ENCODE measurements at regions not wholly inside any gene's neighbourhood (a gene's known extent, or its start where the extent isn't known, plus 50 kb on each side); places are given as distances from the start of the nearest gene placed in this dataset.
A peak's percentile ranks its signal among the peaks of the same experiment; 100 is the strongest.

DNA sequence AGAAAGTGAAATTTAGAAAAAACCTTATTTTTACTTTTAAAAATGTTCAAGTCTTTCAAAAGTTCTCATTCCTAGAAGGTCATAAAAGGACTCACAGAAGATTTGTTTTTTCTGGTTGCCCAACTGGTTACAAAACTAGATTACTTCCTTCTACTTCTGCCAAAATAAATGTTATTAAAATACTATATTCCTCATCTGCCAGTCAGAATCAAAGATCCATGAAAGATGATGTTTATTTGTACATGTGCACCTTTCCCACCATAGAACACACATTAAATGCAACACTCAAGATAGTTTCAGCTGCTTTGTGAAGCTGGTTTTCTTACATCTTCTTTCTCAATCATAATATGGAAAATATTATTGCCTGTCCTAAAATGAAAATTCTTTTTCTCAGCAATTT is 465.4 kb downstream of the ETV1 start:
- Mint-ChIP-seq H3K4me1 (no peaks in the 10 kb centered on the region), H3K36me3 (no peaks in the 10 kb centered on the region), H3K4me3 (no peak overlapping the region), H3K27me3 (no peaks in the 10 kb centered on the region), H3K9me3 (peaks cover 0 to 4% (median 0%) of the 10 kb centered on the region in 7 donors), H3K27ac (no peak overlapping the region)
- no peak for ATAC-seq (ENCODE audit: low read depth in 2 of 2)
- DNase-seq = no peak

DNA sequence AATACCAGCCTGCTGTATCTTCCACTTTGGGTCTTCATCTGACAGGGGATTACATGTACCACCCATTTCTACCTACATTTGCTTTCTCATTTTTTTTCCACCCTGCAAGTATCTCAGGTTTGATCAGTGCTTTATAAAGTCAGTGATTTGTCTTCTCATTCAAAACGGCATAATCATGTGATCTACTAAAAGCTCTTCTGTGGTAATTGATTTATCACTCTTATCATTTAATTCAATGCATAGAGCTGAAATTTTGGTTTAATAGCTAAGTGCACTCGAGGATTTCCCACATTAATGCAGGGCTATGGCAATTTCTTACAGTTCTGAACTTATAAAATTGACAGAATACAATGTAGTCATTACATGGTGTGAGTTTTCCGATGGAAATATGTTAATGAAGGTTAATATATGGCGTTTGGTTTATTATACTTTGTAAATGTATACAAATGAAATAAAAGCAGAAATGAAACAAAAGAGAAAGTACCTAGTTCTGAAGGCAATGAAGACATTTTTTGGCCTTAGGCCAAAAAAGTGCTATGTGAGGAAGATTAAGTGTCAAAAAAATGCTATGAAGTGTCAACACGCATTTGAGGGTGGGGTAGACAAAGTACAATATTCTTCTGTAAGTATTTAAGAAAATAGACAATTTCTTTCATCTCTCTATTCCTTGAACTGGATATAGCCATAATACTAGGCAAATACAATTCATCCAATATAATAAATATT is 457.3 kb downstream of the ETV1 start:
- ATAC-seq (ENCODE audit: low read depth in 2 of 2) = no peak
- no peak for DNase-seq
- Mint-ChIP-seq H3K36me3 (no peaks in the 10 kb centered on the region), H3K27ac (no peak overlapping the region), H3K27me3 (no peaks in the 10 kb centered on the region), H3K4me3 (no peak overlapping the region), H3K4me1 (no peaks in the 10 kb centered on the region), H3K9me3 (no peaks in the 10 kb centered on the region)

DNA sequence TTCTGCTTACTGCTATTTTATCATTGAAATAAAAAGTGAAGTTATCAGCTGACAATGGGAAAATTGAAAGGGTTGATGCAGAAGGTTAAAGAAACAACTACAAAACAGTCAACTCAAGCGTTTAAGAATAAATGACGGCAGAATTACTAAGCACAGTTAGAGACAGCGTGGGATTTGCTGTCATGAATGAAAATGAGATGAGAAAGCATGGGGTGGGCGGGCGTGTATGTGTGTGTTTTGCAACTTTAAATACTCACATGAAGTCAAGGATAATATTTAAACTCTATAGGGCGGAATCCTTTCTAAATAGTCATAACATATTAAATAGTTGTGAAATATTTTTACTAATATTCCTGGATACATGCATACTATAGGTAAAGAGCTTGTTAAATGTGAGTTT is 450.8 kb downstream of the ETV1 start:
- Mint-ChIP-seq H3K36me3 (no peaks in the 10 kb centered on the region), H3K9me3 (no peaks in the 10 kb centered on the region), H3K27ac (no peak overlapping the region), H3K4me1 (no peaks in the 10 kb centered on the region), H3K27me3 (no peaks in the 10 kb centered on the region), H3K4me3 (no peak overlapping the region)
- DNase-seq (no peak), ATAC-seq (ENCODE audit: low read depth in 2 of 2) (no peak)

DNA sequence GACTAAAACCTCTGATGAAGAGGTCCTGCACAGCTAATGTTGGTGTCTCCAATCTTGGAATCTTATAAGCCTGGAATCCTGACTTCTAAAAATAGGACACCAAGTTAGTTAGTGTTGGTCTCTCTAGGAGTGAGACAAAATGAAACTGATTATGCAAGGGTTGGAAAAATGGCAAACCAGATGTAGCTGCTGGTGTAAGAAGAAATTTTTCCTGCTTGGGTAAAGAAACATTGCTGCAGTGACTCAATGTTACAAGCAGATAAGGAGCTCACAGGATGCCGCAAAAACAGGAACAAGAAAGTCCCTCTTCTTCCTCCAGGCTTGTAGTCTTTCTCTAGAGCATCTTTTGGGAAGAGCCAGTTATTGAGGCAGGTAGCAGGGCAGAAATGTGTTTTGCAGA is 449.0 kb downstream of the ETV1 start:
- no peak for DNase-seq
- H3K27me3 Mint-ChIP-seq = no peaks in the 10 kb centered on the region
- no peak overlapping the region for H3K27ac Mint-ChIP-seq
- no peak overlapping the region for H3K4me3 Mint-ChIP-seq
- H3K36me3 Mint-ChIP-seq = no peaks in the 10 kb centered on the region
- ATAC-seq (ENCODE audit: low read depth in 2 of 2) = no peak
- H3K4me1 Mint-ChIP-seq = no peaks in the 10 kb centered on the region
- H3K9me3 Mint-ChIP-seq = no peaks in the 10 kb centered on the region

DNA sequence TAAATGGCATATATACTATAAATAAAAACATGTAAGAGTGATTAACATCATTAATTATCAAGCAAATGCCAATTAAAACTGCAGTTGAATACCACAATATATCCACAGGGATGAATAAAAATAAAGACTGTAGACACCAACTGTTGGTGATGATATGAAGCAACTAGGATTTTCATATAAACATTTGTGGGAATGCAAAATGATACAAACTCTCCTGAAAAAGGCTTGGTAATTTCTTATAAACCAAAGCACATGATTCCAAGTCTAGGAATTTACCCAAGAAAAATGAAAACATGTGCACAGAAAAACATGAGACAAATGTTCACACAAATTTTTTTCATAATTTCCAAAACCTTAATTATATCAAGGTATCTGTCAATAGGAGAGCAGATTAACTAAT is 448.1 kb downstream of the ETV1 start:
- Mint-ChIP-seq H3K9me3 (no peaks in the 10 kb centered on the region), H3K27ac (no peak overlapping the region), H3K4me3 (no peak overlapping the region), H3K36me3 (no peaks in the 10 kb centered on the region), H3K27me3 (no peaks in the 10 kb centered on the region), H3K4me1 (no peaks in the 10 kb centered on the region)
- DNase-seq (no peak), ATAC-seq (ENCODE audit: low read depth in 2 of 2) (no peak)

DNA sequence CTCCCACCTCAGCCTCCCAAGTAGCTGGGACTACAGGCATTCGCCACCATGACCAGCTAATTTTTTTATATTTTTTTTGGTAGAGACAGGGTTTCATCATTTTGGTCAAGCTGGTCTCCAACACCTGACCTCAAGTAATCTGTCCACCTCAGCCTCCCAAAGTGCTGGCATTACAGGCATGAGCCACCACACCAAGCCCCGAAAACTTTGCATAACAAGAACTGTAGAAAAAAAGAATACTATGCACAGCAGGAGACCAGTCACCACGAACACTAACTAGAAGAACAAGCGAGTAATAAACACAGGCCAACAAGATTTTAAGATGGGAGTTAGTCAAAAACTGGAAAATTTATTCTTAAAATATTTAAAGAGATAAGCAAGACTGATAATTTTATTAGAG is 447.0 kb downstream of the ETV1 start:
- ATAC-seq (ENCODE audit: low read depth in 2 of 2) = no peak
- Mint-ChIP-seq H3K4me3 (no peak overlapping the region), H3K9me3 (peaks cover 0 to 2% (median 0%) of the 10 kb centered on the region in 7 donors), H3K36me3 (no peaks in the 10 kb centered on the region), H3K4me1 (no peaks in the 10 kb centered on the region), H3K27me3 (no peaks in the 10 kb centered on the region), H3K27ac (peak overlapping the region in 1 of 6 donors; percentile 16)
- no peak for DNase-seq

DNA sequence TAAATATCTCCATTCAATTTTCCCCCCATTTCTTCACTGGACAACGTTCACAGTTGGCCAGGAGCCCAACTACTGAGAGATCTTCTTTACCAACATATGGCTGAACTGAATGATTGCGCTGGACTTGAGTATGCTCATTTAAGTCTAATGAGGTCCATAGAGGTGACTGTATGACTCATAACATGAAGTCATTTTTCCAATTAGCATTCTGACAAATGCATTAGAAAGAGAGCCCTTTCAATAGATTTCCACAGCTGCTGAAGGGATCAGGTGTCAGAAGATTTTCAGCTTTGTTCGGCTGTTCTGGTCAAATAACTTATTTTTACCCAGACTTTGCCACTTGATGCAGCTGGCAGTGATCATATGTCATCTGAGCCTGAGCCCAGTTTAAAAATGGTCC is 438.0 kb downstream of the ETV1 start:
- H3K36me3 Mint-ChIP-seq = no peaks in the 10 kb centered on the region
- peaks cover 0 to 5% (median 2%) of the 10 kb centered on the region in 7 donors for H3K9me3 Mint-ChIP-seq
- no peak for DNase-seq
- H3K4me3 Mint-ChIP-seq = no peak overlapping the region
- no peak for ATAC-seq (ENCODE audit: low read depth in 2 of 2)
- peak overlapping the region in 1 of 6 donors; percentile 35 for H3K27ac Mint-ChIP-seq
- H3K4me1 Mint-ChIP-seq = no peaks in the 10 kb centered on the region
- no peaks in the 10 kb centered on the region for H3K27me3 Mint-ChIP-seq

DNA sequence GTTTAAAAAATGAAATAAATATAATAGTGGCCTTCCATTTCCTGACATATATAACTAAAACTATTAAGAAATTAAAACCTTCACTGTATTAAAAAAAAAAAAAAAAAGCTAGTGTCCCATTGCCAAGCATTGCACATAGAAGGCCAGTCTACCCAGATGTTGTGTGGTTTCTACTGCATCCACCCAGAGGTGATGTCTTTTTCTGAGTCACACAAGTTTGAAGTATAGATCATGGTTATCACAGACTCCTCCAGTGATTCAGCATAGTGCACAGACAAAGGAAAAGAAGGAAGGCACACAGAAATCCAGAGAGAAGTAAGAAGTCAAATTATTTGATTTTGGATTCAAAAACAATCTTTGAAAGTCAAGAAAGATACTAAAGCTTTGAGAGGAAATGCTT is 429.0 kb downstream of the ETV1 start:
- Mint-ChIP-seq H3K9me3 (peaks cover 0 to 4% (median 0%) of the 10 kb centered on the region in 7 donors), H3K4me3 (no peak overlapping the region), H3K27ac (no peak overlapping the region), H3K27me3 (no peaks in the 10 kb centered on the region), H3K4me1 (no peaks in the 10 kb centered on the region), H3K36me3 (no peaks in the 10 kb centered on the region)
- ATAC-seq (ENCODE audit: low read depth in 2 of 2) (no peak), DNase-seq (no peak)

DNA sequence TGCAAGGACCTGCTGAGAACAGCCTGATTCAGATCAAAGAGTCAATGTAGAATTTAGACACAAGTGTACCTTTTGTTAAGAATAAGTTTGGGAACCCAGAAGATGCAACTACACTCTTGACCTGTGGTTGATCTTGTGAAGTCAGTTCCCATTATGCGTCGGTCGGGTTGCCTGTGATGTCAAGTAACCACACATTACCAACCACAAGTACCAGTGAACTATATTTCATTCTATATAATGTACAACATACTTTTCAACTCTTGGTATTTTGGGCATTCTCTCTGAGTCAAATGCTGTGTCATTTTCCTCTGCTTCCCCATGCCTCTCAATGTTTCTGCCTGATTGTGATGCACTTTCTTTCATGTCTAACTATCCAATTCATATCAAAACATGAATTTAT is 426.2 kb downstream of the ETV1 start:
- no peaks in the 10 kb centered on the region for H3K4me1 Mint-ChIP-seq
- no peak for DNase-seq

DNA sequence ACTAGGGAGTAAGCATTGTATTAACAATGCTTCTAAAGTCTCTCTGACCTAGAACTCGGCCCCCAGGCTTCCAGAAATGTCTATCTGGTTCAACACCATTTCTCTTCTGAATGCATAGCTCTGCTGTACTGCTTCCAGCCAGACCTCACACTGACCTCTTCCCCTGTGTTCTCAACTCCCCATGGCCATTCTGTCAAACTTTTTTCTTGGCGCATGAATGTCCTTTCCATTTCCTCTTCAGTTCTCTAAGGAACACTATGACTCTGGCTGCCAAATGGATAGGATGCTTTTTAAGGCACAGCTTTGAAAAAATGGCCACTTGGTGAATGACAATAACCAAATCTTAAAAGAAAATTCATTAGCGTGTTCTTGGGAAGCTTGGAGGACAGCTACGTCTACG is 425.8 kb downstream of the ETV1 start:
- Mint-ChIP-seq H3K4me1 (no peaks in the 10 kb centered on the region), H3K36me3 (no peaks in the 10 kb centered on the region), H3K4me3 (no peak overlapping the region), H3K27me3 (no peaks in the 10 kb centered on the region), H3K27ac (no peak overlapping the region), H3K9me3 (peaks cover 0 to 4% (median 0%) of the 10 kb centered on the region in 7 donors)
- ATAC-seq (ENCODE audit: low read depth in 2 of 2) = no peak
- no peak for DNase-seq

More for the DNA sequence above, 426.2 kb downstream of the ETV1 start:
- H3K27ac Mint-ChIP-seq = no peak overlapping the region
- no peak overlapping the region for H3K4me3 Mint-ChIP-seq
- no peaks in the 10 kb centered on the region for H3K27me3 Mint-ChIP-seq
- no peak for ATAC-seq (ENCODE audit: low read depth in 2 of 2)
- H3K9me3 Mint-ChIP-seq = peaks cover 0 to 4% (median 0%) of the 10 kb centered on the region in 7 donors
- H3K36me3 Mint-ChIP-seq = no peaks in the 10 kb centered on the region

DNA sequence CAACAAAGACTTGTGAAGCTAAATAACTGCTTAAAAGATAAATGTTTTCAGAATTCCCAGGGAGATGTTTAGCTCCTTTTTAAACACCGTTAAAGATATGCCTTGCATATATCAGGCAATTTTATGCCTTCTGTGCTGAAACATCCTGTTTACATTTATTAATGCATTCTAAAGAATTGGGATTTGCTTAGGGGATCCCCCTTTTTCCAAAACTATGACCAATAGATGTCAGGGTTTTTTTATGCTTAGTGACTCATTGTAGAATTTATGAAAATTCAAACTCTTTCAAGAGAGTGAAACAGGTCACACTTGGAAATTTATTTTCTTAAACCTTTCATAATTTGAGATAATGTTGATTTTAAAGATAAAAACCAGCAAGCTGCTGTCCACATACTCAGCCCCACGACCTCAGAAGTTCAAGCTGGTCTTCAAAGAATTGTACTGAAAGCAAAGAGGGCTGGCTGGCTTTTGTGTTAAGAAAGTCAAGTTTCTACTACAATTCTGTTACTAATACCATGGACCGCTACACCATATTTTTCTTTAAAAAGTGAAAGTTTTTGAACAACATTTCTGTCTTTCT is 411.8 kb downstream of the ETV1 start:
- DNase-seq = no peak
- Mint-ChIP-seq H3K27ac (no peak overlapping the region), H3K36me3 (no peaks in the 10 kb centered on the region), H3K4me3 (no peak overlapping the region), H3K27me3 (no peaks in the 10 kb centered on the region), H3K4me1 (no peaks in the 10 kb centered on the region), H3K9me3 (peaks cover 0 to 7% (median 0%) of the 10 kb centered on the region in 7 donors)
- ATAC-seq (ENCODE audit: low read depth in 2 of 2) = no peak

DNA sequence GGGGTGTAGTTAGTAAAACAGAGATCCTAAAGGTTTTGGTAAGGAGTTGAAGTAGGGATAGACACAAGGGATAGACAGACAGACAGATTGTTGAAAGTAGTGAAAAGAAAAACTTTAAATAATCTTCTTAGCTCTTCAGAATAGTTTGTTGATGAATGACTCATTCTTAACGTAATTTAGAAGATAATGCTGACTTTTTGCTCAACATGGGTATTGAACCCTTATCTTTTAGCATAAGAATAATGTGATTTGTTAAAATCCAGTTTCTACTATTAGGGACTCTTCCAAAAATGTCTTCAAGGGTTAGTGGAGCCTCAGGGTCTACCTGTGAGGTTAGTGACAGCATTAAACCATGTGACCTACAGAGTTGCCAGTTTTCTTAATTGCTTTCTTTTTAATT is 411.2 kb downstream of the ETV1 start:
- DNase-seq = no peak
- ATAC-seq (ENCODE audit: low read depth in 2 of 2) = no peak
- Mint-ChIP-seq H3K4me1 (no peaks in the 10 kb centered on the region), H3K4me3 (no peak overlapping the region), H3K27ac (no peak overlapping the region), H3K9me3 (peaks cover 0 to 6% (median 0%) of the 10 kb centered on the region in 7 donors), H3K36me3 (no peaks in the 10 kb centered on the region), H3K27me3 (no peaks in the 10 kb centered on the region)

DNA sequence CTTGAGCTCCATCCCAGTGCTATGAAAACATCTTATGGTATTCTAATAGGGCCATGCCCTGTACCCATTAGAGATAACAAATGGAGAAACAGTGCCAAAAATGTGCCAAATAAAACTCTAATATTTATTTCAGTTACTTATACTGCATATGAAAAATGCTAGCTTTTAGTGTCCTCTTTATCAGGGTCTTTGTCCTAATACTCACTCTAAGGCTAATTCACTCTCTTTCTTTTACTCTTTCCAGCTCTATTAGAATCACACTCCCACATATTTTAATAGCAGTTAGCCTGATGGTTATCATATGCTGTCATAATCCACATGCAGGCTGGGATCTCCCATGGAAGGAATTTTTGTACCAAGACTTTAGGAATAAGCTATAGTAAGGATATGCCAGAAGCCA is 408.4 kb downstream of the ETV1 start:
- no peak overlapping the region for H3K4me3 Mint-ChIP-seq
- no peak for ATAC-seq (ENCODE audit: low read depth in 2 of 2)
- H3K4me1 Mint-ChIP-seq = no peaks in the 10 kb centered on the region
- H3K27ac Mint-ChIP-seq = no peak overlapping the region
- no peaks in the 10 kb centered on the region for H3K36me3 Mint-ChIP-seq
- no peaks in the 10 kb centered on the region for H3K27me3 Mint-ChIP-seq
- DNase-seq = no peak
- H3K9me3 Mint-ChIP-seq = peaks cover 0 to 4% (median 0%) of the 10 kb centered on the region in 7 donors

DNA sequence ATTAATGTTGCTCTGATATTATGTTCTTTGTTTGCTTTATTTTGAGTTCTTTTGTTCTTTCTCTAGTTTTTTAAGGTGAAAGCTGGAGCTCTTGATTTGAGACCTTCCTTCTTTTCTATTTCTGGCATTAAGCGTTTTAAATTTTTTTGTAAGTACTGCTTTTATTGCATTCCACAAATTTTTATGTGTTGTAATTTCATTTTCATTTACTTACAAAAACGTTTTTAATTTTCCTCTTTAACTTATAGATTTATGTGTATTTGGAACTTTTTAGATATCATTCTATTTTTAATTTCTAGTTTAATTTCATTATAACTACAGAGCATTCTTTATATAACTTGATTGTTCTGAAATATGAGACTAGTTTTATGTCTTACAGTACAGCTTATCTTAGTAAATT is 395.6 kb downstream of the ETV1 start:
- H3K27ac Mint-ChIP-seq = no peak overlapping the region
- DNase-seq (no peak), ATAC-seq (ENCODE audit: low read depth in 2 of 2) (no peak)
- no peaks in the 10 kb centered on the region for H3K4me1 Mint-ChIP-seq
- no peaks in the 10 kb centered on the region for H3K27me3 Mint-ChIP-seq
- H3K9me3 Mint-ChIP-seq = peaks cover 4 to 21% (median 10%) of the 10 kb centered on the region in 7 donors
- H3K4me3 Mint-ChIP-seq = no peak overlapping the region
- no peaks in the 10 kb centered on the region for H3K36me3 Mint-ChIP-seq

Measured in naive B cell (primary cell).